ENCODE measurements at regions not wholly inside any gene's neighbourhood (a gene's known extent, or its start where the extent isn't known, plus 50 kb on each side); places are given as distances from the start of the nearest gene placed in this dataset.
A peak's percentile ranks its signal among the peaks of the same experiment; 100 is the strongest.

DNA sequence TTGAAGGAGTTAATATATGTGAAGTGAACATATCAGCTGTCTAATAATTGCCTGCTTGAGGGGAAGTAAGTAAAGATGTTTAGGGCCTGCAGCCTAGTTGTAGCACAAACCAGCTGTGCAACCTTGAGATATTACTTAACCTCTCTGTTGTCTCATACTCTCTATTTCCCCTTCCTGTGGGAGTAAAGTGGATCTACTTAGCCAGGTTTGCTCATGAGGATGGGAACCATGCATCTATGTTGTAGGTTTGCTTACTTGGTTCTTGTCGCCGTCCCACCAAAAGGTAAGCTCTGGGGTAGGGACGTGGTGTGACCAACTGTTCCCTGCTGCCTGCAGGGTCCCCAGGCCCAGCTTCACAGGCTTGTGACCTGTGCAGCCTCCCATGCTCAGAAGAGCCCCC, 362.7 kb upstream of the SULF2 start:
- no peak overlapping the region for H3K4me3 ChIP-seq
- H3K4me1 ChIP-seq = no peaks in the 10 kb centered on the region
- H3K27me3 ChIP-seq = peaks cover 0 to under 1% of the 10 kb centered on the region in 2 donors
- no peaks in the 10 kb centered on the region for H3K36me3 ChIP-seq
- H3K27ac ChIP-seq = no peak overlapping the region
- DNase-seq (no peak), ATAC-seq (no peak)
- intact Hi-C loops (cut with DNase I) = no loop called here
- H3K9me3 ChIP-seq = no peaks in the 10 kb centered on the region
- TF ChIP-seq, protein P1, sequence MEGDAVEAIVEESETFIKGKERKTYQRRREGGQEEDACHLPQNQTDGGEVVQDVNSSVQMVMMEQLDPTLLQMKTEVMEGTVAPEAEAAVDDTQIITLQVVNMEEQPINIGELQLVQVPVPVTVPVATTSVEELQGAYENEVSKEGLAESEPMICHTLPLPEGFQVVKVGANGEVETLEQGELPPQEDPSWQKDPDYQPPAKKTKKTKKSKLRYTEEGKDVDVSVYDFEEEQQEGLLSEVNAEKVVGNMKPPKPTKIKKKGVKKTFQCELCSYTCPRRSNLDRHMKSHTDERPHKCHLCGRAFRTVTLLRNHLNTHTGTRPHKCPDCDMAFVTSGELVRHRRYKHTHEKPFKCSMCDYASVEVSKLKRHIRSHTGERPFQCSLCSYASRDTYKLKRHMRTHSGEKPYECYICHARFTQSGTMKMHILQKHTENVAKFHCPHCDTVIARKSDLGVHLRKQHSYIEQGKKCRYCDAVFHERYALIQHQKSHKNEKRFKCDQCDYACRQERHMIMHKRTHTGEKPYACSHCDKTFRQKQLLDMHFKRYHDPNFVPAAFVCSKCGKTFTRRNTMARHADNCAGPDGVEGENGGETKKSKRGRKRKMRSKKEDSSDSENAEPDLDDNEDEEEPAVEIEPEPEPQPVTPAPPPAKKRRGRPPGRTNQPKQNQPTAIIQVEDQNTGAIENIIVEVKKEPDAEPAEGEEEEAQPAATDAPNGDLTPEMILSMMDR (IDR thresholded peaks at IDR 0.05) = no peak

DNA sequence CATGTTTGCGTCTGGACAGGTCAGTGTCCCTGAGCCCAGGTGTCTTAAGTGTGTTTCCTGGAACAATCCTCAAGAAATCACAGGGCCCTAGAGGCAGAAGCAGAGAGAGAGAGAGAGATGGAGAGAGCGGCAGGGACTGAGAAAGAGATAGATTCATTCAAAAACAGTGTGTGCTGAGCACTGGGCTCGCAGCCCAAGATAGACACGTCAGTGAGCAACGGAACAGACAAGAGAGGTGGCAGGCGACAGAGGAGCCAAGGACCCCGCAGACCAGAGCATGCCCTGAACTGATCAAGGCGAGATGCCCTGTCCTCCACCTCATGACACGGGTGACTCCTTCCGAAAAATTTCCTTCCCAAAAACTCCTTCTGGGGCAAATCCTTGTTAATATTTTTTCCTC, 362.0 kb upstream of the SULF2 start:
- TF ChIP-seq, protein P1 (IDR thresholded peaks at IDR 0.05) = no peak
- no peaks in the 10 kb centered on the region for H3K36me3 ChIP-seq

DNA sequence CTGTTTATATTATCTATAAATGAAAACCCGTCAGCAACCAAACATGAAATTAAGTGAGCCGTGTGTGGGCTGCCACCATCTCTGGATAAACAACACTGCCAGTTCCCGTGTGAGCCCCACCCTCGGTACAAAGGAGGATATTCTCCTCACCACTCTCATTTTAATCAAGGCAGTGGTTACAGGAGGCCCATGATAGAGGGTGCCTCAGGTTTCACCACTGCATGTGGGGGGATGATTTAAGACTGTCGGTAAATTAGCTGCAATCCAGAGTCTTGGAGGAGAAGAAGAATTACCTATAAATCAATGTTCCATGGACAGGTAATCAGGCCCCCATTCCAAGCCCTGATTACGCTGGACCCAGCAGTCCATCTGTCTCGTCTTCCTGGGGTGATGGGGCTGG, 361.6 kb upstream of the SULF2 start:
- TF ChIP-seq, protein P1 (IDR thresholded peaks at IDR 0.05) = no peak
- intact Hi-C loops (cut with DNase I) = no loop called here
- DNase-seq = no peak

More for the DNA sequence above, 362.0 kb upstream of the SULF2 start:
- Histone ChIP-seq H3K27me3 (no peaks in the 10 kb centered on the region), H3K27ac (no peak overlapping the region), H3K9me3 (no peaks in the 10 kb centered on the region), H3K4me3 (no peak overlapping the region), H3K4me1 (no peaks in the 10 kb centered on the region)
- ATAC-seq (no peak), DNase-seq (no peak)
- intact Hi-C loops (cut with DNase I) = no loop called here

DNA sequence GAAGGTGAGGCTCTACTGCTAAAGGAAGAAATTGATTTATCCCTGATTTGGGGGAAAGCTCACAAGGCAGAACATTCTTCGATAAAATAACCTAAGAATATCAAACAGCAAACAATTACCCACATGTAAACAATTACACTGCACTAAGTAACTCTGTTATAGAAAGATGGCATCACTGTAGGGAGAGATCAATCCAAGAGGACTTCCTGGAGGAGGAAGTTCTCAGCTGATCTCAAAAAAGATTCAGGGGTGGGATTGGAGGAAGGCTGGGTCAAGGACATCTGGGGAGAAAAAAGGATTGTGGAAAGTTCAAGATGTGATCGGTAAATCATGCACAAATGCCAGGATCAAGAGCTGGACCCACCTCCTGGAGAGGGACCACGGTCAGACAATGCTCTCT, 361.0 kb upstream of the SULF2 start:
- Histone ChIP-seq H3K27ac (no peak overlapping the region), H3K9me3 (peaks cover 0 to 4% of the 10 kb centered on the region in 2 donors), H3K27me3 (no peaks in the 10 kb centered on the region), H3K4me3 (no peak overlapping the region), H3K36me3 (no peaks in the 10 kb centered on the region), H3K4me1 (no peaks in the 10 kb centered on the region)
- DNase-seq (no peak), ATAC-seq (no peak)
- TF ChIP-seq, protein P1 (IDR thresholded peaks at IDR 0.05) = no peak
- intact Hi-C loops (cut with DNase I) = no loop called here

More for the DNA sequence above, 361.6 kb upstream of the SULF2 start:
- H3K36me3 ChIP-seq = no peaks in the 10 kb centered on the region
- no peaks in the 10 kb centered on the region for H3K27me3 ChIP-seq
- no peak overlapping the region for H3K27ac ChIP-seq
- no peak overlapping the region for H3K4me3 ChIP-seq
- H3K9me3 ChIP-seq = no peaks in the 10 kb centered on the region
- H3K4me1 ChIP-seq = no peaks in the 10 kb centered on the region
- ATAC-seq = no peak

DNA sequence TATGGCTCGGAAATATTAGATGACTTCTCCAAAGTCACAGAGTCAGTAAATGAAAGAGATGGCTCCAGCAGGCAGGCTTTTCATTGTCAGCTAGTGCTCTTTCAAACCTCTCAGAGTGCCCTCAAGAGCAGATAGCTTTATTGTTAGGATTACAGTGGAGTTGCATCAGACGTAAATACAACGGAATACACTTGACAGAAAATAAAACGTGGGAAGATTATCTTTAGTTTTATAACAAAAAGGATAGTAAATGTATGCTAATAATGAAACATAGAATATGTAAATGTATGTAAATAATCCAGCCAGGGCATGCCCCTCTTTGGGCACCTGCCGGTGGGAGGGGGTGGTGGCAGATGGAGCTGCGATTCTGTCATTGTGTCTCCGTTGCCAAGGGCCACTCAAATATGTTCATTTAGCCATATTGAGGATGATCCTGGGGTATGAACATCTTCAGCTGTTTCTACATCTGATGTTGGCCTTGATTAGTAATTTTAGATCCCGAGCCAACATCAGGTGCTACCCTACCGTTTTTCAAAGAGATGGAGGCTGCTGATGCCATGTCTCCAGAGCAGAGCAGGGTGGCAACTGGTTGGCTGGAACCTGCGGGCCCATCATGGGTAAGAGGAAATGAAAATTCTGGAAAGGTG, 358.3 kb upstream of the SULF2 start:
- no peaks in the 10 kb centered on the region for H3K27me3 ChIP-seq
- no peak overlapping the region for H3K4me3 ChIP-seq
- no peaks in the 10 kb centered on the region for H3K4me1 ChIP-seq
- H3K9me3 ChIP-seq = peaks cover 0 to 6% of the 10 kb centered on the region in 2 donors
- DNase-seq (peak in 1 of 4 donors; percentile 1), ATAC-seq (no peak)
- no peak overlapping the region for H3K27ac ChIP-seq
- intact Hi-C loops (cut with DNase I) = no loop called here
- no peaks in the 10 kb centered on the region for H3K36me3 ChIP-seq
- TF ChIP-seq, protein P1 (IDR thresholded peaks at IDR 0.05) = no peak
